GM13977 (cell line): ENCODE measurements at regions not wholly inside any gene's neighbourhood (a gene's known extent, or its start where the extent isn't known, plus 50 kb on each side); places are given as distances from the start of the nearest gene placed in this dataset.

Experiments used
- DNase-seq: peaks from one replicate; pipeline ENCODE4 v3.0.0; 2012; ENCODE audit warnings: low spot score
- CTCF ChIP-seq: IDR thresholded peaks from 2 replicates; pipeline ENCODE4 v1.5.1; 2012; ENCODE audit warnings: mild to moderate bottlenecking, control low read depth; ENCODE audit not compliant: insufficient read depth; ENCODE audit errors: extremely low read depth, missing control alignments
- in situ Hi-C: fragments of 300-500 bp; cut with MboI; formaldehyde crosslinking; loops from one replicate; pipeline ENCODE4 v1.12.0; 2022; ENCODE audit warnings: low sequenced_read_pairs, low pct_unique_long_range_greater_than_20kb, mixed read lengths, inconsistent platforms; ENCODE audit not compliant: unreplicated experiment

GRCh38 chr15:39198044-39199000 is 382.6 kb upstream of the THBS1 start:
- DNase-seq: no peak
- in situ Hi-C loops: no loop called here
- TF ChIP-seq CTCF: no peak

- TF ChIP-seq CTCF: no peak
- no peak for DNase-seq
- in situ Hi-C loops: no loop called here
Measured at GRCh38 chr15:39199076-39199475, 381.8 kb upstream of the THBS1 start.

- in situ Hi-C loops: no loop called here
- no peak for TF ChIP-seq CTCF
- no peak for DNase-seq
Measured at GRCh38 chr15:39200586-39200985, 380.3 kb upstream of the THBS1 start.

GRCh38 chr15:39202641-39203040 is 378.2 kb upstream of the THBS1 start:
- no peak for DNase-seq
- no peak for TF ChIP-seq CTCF
- in situ Hi-C loops: no loop called here

GRCh38 chr15:39204031-39204430 is 376.8 kb upstream of the THBS1 start:
- DNase-seq: no peak
- no peak for TF ChIP-seq CTCF
- in situ Hi-C loops: no loop called here

- DNase-seq: no peak
- no peak for TF ChIP-seq CTCF
- in situ Hi-C loops: no loop called here
Measured at GRCh38 chr15:39205081-39205480, 375.8 kb upstream of the THBS1 start.
